Lower leg skin (tissue), 3 donors: ENCODE measurements at regions not wholly inside any gene's neighbourhood (a gene's known extent, or its start where the extent isn't known, plus 50 kb on each side); places are given as distances from the start of the nearest gene placed in this dataset.

ENCODE experiments used
- POLR2A ChIP-seq, 2 donors: fragments of 450-650 bp; IDR thresholded peaks; one replicate each; pipeline ENCODE4 v1.6.1; 2016 to 2017; ENCODE audit warnings: antibody characterized with exemption in 2 of 2, mild to moderate bottlenecking in 1 of 2, moderate library complexity in 1 of 2
- TF ChIP-seq, protein P1 (sequence below), 3 donors: fragments of 450-650 bp; IDR thresholded peaks; one replicate each; pipeline ENCODE4 v1.5.1; 2016; ENCODE audit warnings: antibody characterized with exemption in 3 of 3, mild to moderate bottlenecking in 3 of 3, moderate library complexity in 2 of 3

GRCh38 chr22:27474711-27475547 is 326.6 kb downstream of the MN1 start:
- TF ChIP-seq, protein P1, sequence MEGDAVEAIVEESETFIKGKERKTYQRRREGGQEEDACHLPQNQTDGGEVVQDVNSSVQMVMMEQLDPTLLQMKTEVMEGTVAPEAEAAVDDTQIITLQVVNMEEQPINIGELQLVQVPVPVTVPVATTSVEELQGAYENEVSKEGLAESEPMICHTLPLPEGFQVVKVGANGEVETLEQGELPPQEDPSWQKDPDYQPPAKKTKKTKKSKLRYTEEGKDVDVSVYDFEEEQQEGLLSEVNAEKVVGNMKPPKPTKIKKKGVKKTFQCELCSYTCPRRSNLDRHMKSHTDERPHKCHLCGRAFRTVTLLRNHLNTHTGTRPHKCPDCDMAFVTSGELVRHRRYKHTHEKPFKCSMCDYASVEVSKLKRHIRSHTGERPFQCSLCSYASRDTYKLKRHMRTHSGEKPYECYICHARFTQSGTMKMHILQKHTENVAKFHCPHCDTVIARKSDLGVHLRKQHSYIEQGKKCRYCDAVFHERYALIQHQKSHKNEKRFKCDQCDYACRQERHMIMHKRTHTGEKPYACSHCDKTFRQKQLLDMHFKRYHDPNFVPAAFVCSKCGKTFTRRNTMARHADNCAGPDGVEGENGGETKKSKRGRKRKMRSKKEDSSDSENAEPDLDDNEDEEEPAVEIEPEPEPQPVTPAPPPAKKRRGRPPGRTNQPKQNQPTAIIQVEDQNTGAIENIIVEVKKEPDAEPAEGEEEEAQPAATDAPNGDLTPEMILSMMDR (IDR thresholded peaks at IDR 0.05): no peak
- TF ChIP-seq POLR2A (IDR thresholded peaks at IDR 0.05): no peak
